ENCODE measurements at regions not wholly inside any gene's neighbourhood (a gene's known extent, or its start where the extent isn't known, plus 50 kb on each side); places are given as distances from the start of the nearest gene placed in this dataset.

- intact Hi-C loops (cut with DNase I; ENCODE audit: low total_unique reads): no loop called here
- Histone ChIP-seq H3K4me1 (no peaks in the 10 kb centered on the region), H3K9me3 (no peaks in the 10 kb centered on the region), H3K27ac (no peak overlapping the region), H3K36me3 (no peaks in the 10 kb centered on the region), H3K4me3 (no peak overlapping the region), H3K27me3 (no peaks in the 10 kb centered on the region)
- DNase-seq: no peak
- no peak for TF ChIP-seq CTCF (IDR thresholded peaks at IDR 0.05)
- no peak for TF ChIP-seq POLR2A (IDR thresholded peaks at IDR 0.05)
These were observed 157.3 kb upstream of the SPRED2 start for GRCh38 chr2:65589667-65590066.

GRCh38 chr2:65587779-65588178 lies 155.4 kb upstream of the SPRED2 start:
- H3K27me3 ChIP-seq: no peaks in the 10 kb centered on the region
- H3K36me3 ChIP-seq: no peaks in the 10 kb centered on the region
- no peak overlapping the region for H3K4me3 ChIP-seq
- H3K27ac ChIP-seq: no peak overlapping the region
- H3K4me1 ChIP-seq: no peaks in the 10 kb centered on the region
- DNase-seq: no peak
- H3K9me3 ChIP-seq: no peaks in the 10 kb centered on the region
- intact Hi-C loops (cut with DNase I; ENCODE audit: low total_unique reads): no loop called here
- TF ChIP-seq POLR2A (IDR thresholded peaks at IDR 0.05) (no peak), CTCF (IDR thresholded peaks at IDR 0.05) (no peak)

GRCh38 chr2:65586516-65586915 lies 154.1 kb upstream of the SPRED2 start:
- H3K9me3 ChIP-seq: no peaks in the 10 kb centered on the region
- H3K27ac ChIP-seq: no peak overlapping the region
- no peaks in the 10 kb centered on the region for H3K4me1 ChIP-seq
- TF ChIP-seq CTCF (IDR thresholded peaks at IDR 0.05) (no peak), POLR2A (IDR thresholded peaks at IDR 0.05) (no peak)
- DNase-seq: no peak
- intact Hi-C loops (cut with DNase I; ENCODE audit: low total_unique reads): no loop called here
- H3K27me3 ChIP-seq: no peaks in the 10 kb centered on the region
- H3K4me3 ChIP-seq: no peak overlapping the region
- no peaks in the 10 kb centered on the region for H3K36me3 ChIP-seq

- DNase-seq: no peak
- no peaks in the 10 kb centered on the region for H3K4me1 ChIP-seq
- intact Hi-C loops (cut with DNase I; ENCODE audit: low total_unique reads): no loop called here
These were observed 150.7 kb upstream of the SPRED2 start for GRCh38 chr2:65583061-65583460.

GRCh38 chr2:65582364-65582763 lies 150.0 kb upstream of the SPRED2 start:
- no peak overlapping the region for H3K27ac ChIP-seq
- no peaks in the 10 kb centered on the region for H3K4me1 ChIP-seq
- TF ChIP-seq POLR2A (IDR thresholded peaks at IDR 0.05): no peak
- TF ChIP-seq CTCF (IDR thresholded peaks at IDR 0.05): no peak
- no peaks in the 10 kb centered on the region for H3K27me3 ChIP-seq
- H3K4me3 ChIP-seq: no peak overlapping the region
- no peaks in the 10 kb centered on the region for H3K36me3 ChIP-seq
- H3K9me3 ChIP-seq: no peaks in the 10 kb centered on the region
- DNase-seq: no peak
- intact Hi-C loops (cut with DNase I; ENCODE audit: low total_unique reads): no loop called here

More at GRCh38 chr2:65583061-65583460, 150.7 kb upstream of the SPRED2 start:
- no peak overlapping the region for H3K4me3 ChIP-seq
- H3K27me3 ChIP-seq: no peaks in the 10 kb centered on the region
- TF ChIP-seq CTCF (IDR thresholded peaks at IDR 0.05): no peak
- TF ChIP-seq POLR2A (IDR thresholded peaks at IDR 0.05): no peak
- H3K27ac ChIP-seq: no peak overlapping the region
- H3K36me3 ChIP-seq: no peaks in the 10 kb centered on the region
- H3K9me3 ChIP-seq: no peaks in the 10 kb centered on the region
